Hematopoietic multipotent progenitor cell treated with erythropoietin and hydrocortisone succinate and interleukin-3 and kit ligand, for 4 days (in vitro differentiated cells): ENCODE measurements at regions not wholly inside any gene's neighbourhood (a gene's known extent, or its start where the extent isn't known, plus 50 kb on each side); places are given as distances from the start of the nearest gene placed in this dataset.

ENCODE experiments used
- DNase-seq: peaks from one replicate; pipeline ENCODE4 v3.0.0-alpha.2; 2015

DNA sequence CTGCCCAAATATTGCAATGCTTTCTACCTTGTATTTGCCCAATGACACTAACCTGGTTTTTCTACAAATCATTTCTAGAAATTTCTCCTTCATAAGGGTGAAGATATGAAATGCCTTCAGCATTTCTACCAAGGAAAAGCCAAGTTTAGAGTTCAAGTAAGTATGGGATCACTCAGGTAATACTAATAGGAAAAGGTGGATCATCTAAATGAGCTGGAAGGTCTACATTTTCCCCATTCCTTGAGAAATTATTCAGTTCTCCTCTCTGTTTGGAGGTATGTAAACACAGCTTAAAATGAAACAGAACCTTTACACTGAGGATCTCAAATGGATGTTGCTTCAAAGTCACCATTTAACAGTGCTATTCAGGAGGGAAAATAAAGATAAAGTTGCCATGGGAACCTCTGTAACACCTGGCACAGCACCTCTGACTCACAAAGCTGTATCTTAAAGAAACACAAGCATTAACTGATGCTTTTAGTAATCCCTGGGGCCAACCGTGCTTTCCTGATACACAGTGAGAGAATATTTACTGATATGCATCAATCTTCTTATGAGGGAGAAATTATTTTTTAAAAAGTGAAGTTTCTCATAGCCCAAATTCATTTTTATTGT is 161.3 kb downstream of the DRD1 start:
- no peak for DNase-seq

- no peak for DNase-seq
Observed at GRCh38 chr5:175281714-175282113, 162.3 kb downstream of the DRD1 start.

DNA sequence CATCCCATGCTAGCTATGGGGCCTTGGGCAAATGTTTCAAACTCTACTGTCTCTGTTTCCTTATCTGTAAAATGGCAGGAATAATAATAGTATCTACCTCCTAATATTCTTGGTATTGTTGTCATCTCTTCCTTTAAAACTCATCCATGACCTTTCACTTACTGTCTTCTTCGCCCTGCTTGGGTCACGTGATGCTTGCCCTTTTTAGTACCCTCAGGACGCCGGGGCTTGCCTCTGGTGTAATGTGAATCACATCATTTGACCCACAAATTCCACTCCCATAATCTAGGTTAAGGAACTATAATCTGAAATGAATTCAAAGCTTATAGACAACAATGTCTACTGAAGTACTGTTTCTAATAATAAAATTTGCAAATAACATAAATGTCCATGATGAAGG is 162.7 kb downstream of the DRD1 start:
- no peak for DNase-seq

DNA sequence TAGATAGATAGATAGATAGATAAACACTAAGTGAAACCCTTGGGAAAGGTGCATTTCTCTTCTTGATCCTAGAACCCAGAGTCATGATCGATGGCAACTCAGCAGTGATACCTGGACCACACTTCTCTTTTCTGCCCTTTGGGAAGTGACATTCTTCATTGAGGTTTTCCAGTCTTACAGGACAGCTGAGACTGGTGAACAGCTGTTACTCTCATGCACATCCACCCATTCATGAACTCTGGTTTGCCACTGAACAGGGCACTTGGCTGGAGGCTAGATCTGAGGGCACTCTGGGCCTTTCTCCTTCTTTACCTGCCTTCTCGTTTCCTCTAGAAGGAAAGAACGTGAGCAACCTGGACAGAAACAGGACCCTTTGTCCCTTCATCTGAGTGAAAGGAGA is 164.5 kb downstream of the DRD1 start:
- DNase-seq: no peak

DNA sequence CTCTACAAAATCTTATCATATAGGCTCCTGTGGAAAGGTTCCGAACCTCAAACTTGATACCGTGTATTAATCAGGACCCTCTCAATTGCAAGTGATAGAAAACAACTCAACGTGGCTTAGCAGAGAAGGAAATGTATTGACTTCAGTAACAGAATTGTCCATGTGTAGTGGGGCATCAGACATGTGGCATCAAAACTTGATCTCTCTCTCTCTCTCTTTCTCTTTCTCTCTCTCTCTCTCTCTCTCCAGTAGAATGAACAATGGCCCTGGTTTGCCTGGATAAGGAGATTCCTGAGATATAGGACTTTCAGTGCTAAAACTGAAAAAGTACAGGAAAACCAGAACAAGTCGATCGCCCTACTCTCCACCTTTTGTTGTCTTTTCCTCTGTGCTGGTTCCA is 168.2 kb downstream of the DRD1 start:
- DNase-seq: no peak

- DNase-seq: no peak
Observed at GRCh38 chr5:175275097-175275496, 168.9 kb downstream of the DRD1 start.

DNA sequence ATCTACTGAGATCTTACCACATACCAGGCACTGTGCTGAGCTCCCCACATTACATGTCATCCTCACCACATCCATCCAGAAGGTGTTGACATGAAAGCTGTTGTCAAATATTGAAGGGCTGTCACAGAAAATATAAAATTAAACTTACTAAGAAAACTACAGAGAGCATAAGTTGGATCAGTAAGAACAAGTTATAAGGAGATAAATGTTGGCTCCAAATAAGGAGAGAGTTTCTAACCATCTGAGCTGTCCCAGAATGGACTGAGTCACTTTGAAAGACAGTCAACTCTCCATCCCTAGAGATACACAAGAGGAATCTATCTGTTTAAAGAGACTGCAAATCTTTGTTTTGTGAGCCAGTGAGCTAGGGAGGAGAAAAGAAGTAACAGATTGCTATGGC is 169.8 kb downstream of the DRD1 start:
- DNase-seq: no peak

- DNase-seq: no peak
Observed at GRCh38 chr5:175264406-175264805, 179.6 kb downstream of the DRD1 start.

DNA sequence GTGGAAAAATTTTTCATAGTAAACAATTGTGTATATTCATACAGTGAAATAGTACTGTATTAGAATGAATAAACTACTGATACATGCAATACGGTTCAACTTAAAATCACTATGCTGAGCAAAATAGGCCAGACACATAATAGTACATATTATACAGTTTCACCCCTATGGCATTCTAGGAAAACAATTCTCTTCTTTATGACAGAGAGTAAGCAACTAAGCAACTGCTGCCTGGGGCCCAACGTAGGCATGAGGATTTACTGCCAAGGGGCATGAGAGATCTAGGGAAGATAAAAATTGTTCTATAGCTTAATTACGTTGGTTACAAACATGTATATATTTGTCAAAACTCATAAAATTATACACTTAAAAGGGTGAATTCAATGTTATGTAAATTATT is 180.2 kb downstream of the DRD1 start:
- DNase-seq: no peak

GRCh38 chr5:175261526-175261925 is 182.5 kb downstream of the DRD1 start:
- no peak for DNase-seq

DNA sequence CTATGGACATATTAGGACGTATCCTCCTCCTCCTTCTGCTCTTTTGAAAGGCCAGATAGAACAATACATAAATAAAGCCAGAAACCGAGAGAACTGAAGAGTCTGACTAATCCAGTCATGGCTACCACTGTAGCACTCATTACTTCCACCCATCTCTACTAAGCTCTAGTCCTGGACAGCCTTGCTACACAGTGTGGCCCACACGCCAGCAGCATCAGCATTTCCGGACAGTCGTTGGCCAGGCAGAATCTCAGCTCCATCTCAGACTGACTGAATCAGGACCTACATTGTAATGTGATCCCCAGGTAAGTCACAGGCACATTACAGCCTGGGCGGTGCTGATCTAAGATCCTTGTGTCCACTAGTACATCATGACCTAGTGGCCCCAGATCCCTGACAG is 182.9 kb downstream of the DRD1 start:
- no peak for DNase-seq

- DNase-seq: no peak
Observed at GRCh38 chr5:175257847-175258194, 186.2 kb downstream of the DRD1 start.

DNA sequence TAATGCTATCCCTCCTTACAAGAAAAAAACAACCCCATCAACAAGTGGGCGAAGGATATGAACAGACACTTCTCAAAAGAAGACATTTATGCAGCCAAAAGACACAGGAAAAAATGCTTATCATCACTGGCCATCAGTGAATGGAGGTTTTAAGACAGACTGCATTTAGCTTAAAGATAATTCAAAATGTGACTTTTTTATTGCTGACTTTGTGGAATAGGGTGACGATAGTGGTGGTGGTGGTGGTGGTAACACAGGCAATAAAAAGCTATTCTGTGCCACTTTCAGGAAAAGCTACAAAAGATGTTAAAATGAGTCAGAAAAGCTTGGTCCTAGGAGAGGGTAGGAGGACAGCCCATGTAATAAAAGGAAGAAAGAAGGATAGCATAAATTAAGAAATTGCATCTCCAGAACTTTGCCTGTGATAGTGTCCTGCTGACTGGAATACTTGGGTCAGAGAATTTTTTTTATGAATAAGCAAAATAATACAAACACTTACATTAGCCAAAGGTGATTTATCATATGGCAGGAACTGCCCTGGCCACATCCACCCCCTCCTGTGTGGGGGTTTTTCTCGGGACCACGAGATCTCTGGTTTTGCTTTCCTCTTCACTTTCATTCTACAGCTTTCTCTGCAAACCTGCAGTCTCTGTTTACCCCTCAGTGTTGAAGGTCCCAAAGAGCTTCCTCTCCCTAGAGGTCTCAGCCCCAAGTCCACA is 186.7 kb downstream of the DRD1 start:
- DNase-seq: no peak

DNA sequence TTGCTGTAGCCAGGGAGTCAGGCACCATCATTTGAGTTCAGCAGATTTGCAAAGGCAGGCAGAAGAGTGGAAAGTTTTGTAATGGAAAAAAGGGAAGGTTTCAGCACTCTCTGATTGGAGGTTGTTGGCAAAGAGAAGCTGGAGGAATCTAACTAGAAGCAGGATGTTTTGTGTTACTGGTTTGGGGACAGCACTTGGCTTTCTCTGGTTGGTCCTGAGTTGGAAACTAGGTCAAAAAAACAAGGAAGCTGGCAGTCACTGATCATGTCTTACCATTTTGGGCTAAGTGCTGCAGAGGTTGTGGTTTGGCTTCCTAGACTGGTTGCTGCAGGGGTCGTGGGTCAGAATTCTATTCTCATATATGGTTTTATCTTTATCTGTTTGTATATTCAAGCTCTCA is 189.8 kb downstream of the DRD1 start:
- no peak for DNase-seq

GRCh38 chr5:175253597-175253996 is 190.4 kb downstream of the DRD1 start:
- DNase-seq: no peak

- no peak for DNase-seq
Observed at GRCh38 chr5:175252234-175252805, 191.7 kb downstream of the DRD1 start.

DNA sequence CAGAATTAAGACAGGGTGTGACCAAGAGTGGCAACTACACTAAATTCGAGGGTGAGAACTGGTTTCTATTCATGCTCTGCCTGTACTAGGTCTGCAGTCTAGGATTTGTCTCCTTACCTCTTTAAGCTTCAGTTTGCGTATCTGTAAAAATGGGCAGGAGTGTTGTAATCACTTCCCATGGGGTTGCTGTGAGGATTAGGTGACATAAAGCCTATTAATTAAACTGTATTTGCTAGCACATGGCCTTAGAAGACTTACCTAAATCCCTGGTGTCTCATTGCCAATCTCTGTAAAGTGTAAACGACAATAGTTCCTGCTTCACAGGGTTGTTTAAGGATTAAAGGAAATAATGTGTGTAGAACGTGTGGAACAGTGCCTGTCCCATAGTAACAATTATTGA is 193.6 kb downstream of the DRD1 start:
- DNase-seq: no peak

GRCh38 chr5:175248416-175248905 is 195.5 kb downstream of the DRD1 start:
- DNase-seq: no peak

GRCh38 chr5:175246889-175247520 is 197.0 kb downstream of the DRD1 start:
- DNase-seq: no peak

DNA sequence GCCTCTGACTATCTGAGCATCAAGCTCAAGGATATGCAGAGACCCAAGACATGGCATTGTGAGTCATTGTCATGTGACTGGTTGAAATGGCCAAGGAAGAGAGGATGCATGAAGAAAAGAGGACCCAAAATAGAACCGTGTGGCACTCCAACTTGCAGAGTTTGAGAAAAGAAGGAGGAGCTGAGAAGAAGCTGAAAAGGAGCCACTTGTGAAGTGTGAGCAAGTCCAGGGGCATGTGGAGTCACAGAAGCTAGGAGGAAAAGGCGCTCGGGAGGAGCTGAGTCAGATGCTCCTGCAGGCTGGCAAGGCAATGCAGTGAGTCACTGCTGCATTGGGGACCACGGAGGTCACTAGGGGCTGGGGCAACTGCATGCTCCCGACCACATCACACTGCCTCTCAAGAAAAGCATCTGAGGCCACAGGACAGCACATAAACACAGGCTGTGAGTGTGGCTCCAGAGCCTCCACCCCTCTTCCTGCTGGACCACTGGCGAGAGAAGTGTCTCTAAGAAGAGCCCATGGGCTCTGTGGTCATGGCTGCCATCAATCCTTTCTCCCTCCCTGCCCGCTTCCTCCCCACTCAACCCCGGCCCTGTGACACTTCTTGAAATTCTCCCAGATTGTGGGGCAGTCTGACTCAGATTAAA is 197.6 kb downstream of the DRD1 start:
- DNase-seq: no peak

- DNase-seq: no peak
Observed at GRCh38 chr5:175243441-175243840, 200.5 kb downstream of the DRD1 start.

DNA sequence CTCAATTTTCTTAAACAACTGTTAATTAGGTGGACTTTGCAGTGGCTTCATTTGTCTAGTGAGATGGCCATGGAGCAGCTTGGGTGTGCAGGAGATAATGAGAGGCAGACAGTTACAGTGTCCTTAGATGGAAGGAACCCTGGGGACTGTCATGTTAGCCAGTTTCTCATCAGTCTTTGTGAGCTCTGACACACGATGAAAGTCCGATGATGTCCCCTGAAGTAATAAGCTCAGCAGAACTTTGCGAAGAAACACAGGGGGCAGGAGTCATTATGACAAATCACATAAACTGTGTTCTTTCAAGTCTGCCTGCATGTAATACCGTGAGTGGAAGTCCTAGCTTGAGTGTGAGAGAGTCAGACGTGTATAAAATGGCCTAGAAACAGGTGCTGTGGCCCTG is 201.8 kb downstream of the DRD1 start:
- no peak for DNase-seq

DNA sequence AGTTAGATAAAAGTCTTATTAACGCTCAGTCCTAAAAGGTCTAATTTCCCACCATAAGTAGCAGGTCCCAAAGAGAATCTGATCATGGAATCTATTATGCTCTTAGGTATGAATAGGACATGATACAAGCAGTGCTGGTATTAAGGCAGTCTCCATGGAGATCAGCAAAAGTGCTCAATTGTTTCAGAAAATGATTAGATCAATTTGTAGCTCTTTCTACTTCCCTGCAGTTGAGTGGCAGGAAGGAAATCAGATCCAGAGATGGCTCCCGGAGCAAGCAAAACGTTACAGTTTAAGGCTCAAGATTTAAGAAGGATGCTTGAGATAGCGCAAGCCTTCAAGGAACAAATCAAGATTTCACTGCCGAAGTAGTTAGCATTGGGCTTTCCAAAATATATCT is 205.7 kb downstream of the DRD1 start:
- no peak for DNase-seq

DNA sequence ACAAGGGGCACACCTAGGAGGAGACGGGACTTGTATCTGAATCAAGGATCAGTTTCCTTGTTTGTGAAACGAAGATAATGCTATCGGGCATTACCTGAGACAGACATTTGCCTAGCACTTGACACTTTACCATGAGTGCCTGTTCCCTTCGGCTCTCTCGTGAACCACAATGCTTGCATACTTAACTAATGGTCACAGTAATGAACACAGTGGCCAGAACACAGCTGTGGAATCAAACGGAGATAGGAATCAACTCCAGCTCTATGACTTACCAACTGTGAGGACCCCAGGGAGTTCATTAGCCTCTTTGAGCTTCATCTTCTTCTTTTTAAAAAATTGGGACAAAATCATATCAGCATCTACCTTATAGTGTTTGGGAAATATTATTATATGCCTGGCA is 207.8 kb downstream of the DRD1 start:
- no peak for DNase-seq
